ENCODE measurements at regions not wholly inside any gene's neighbourhood (a gene's known extent, or its start where the extent isn't known, plus 50 kb on each side); places are given as distances from the start of the nearest gene placed in this dataset.

GRCh38 chr18:26763446-26764110 lies 101.9 kb downstream of the AQP4 start:
- no peak overlapping the region for H3K4me3 ChIP-seq (ENCODE audit: low read depth, low read length)
- DNase-seq (ENCODE audit: extremely low spot score) = no peak
- no peaks in the 10 kb centered on the region for H3K4me1 ChIP-seq (ENCODE audit: insufficient read depth)
- H3K27ac ChIP-seq (ENCODE audit: low read depth) = no peak overlapping the region
- WGBS = 71% methylated on average over 6 of the region's 6 CpGs
- H3K36me3 ChIP-seq (ENCODE audit: insufficient read depth) = no peaks in the 10 kb centered on the region

GRCh38 chr18:26757263-26758019 lies 108.1 kb downstream of the AQP4 start:
- WGBS = 40% methylated on average over 4 of the region's 4 CpGs
- no peak for DNase-seq (ENCODE audit: extremely low spot score)
- Histone ChIP-seq H3K36me3 (ENCODE audit: insufficient read depth) (no peaks in the 10 kb centered on the region), H3K27ac (ENCODE audit: low read depth) (no peak overlapping the region), H3K4me3 (ENCODE audit: low read depth, low read length) (no peak overlapping the region), H3K4me1 (ENCODE audit: insufficient read depth) (no peaks in the 10 kb centered on the region)

- no peak for DNase-seq (ENCODE audit: extremely low spot score)
- WGBS = 88% methylated on average over 2 of the region's 2 CpGs
- H3K36me3 ChIP-seq (ENCODE audit: insufficient read depth) = no peaks in the 10 kb centered on the region
- H3K27ac ChIP-seq (ENCODE audit: low read depth) = no peak overlapping the region
- no peak overlapping the region for H3K4me3 ChIP-seq (ENCODE audit: low read depth, low read length)
- no peaks in the 10 kb centered on the region for H3K4me1 ChIP-seq (ENCODE audit: insufficient read depth)
These were observed 109.0 kb downstream of the AQP4 start for GRCh38 chr18:26756556-26756955.

GRCh38 chr18:26746826-26747475 lies 118.6 kb downstream of the AQP4 start:
- no peaks in the 10 kb centered on the region for H3K36me3 ChIP-seq (ENCODE audit: insufficient read depth)
- no peak overlapping the region for H3K4me3 ChIP-seq (ENCODE audit: low read depth, low read length)
- no peak for DNase-seq (ENCODE audit: extremely low spot score)
- H3K4me1 ChIP-seq (ENCODE audit: insufficient read depth) = no peaks in the 10 kb centered on the region
- no peak overlapping the region for H3K27ac ChIP-seq (ENCODE audit: low read depth)
- 53% methylated on average over 10 of the region's 10 CpGs for WGBS

- Histone ChIP-seq H3K36me3 (ENCODE audit: insufficient read depth) (no peaks in the 10 kb centered on the region), H3K4me1 (ENCODE audit: insufficient read depth) (no peaks in the 10 kb centered on the region), H3K4me3 (ENCODE audit: low read depth, low read length) (no peak overlapping the region), H3K27ac (ENCODE audit: low read depth) (no peak overlapping the region)
- WGBS = 38% methylated on average over 5 of the region's 5 CpGs
- DNase-seq (ENCODE audit: extremely low spot score) = no peak
These were observed 119.1 kb downstream of the AQP4 start for GRCh38 chr18:26746398-26746797.

- no peaks in the 10 kb centered on the region for H3K36me3 ChIP-seq (ENCODE audit: insufficient read depth)
- no peak overlapping the region for H3K27ac ChIP-seq (ENCODE audit: low read depth)
- DNase-seq (ENCODE audit: extremely low spot score) = no peak
- no peaks in the 10 kb centered on the region for H3K4me1 ChIP-seq (ENCODE audit: insufficient read depth)
- no peak overlapping the region for H3K4me3 ChIP-seq (ENCODE audit: low read depth, low read length)
- WGBS = 66% methylated on average over 6 of the region's 6 CpGs
These were observed 120.0 kb downstream of the AQP4 start for GRCh38 chr18:26745288-26746181.

GRCh38 chr18:26741758-26742157 lies 123.7 kb downstream of the AQP4 start:
- no peak overlapping the region for H3K27ac ChIP-seq (ENCODE audit: low read depth)
- DNase-seq (ENCODE audit: extremely low spot score) = no peak
- no peaks in the 10 kb centered on the region for H3K4me1 ChIP-seq (ENCODE audit: insufficient read depth)
- WGBS = 95% methylated on average over 3 of the region's 3 CpGs
- no peaks in the 10 kb centered on the region for H3K36me3 ChIP-seq (ENCODE audit: insufficient read depth)
- no peak overlapping the region for H3K4me3 ChIP-seq (ENCODE audit: low read depth, low read length)

- H3K4me3 ChIP-seq (ENCODE audit: low read depth, low read length) = no peak overlapping the region
- no peaks in the 10 kb centered on the region for H3K36me3 ChIP-seq (ENCODE audit: insufficient read depth)
- 75% methylated on average over 1 of the region's 1 CpG for WGBS
- no peak for DNase-seq (ENCODE audit: extremely low spot score)
- no peak overlapping the region for H3K27ac ChIP-seq (ENCODE audit: low read depth)
- no peaks in the 10 kb centered on the region for H3K4me1 ChIP-seq (ENCODE audit: insufficient read depth)
These were observed 124.5 kb downstream of the AQP4 start for GRCh38 chr18:26741048-26741447.

- 69% methylated on average over 2 of the region's 2 CpGs for WGBS
These were observed 125.1 kb downstream of the AQP4 start for GRCh38 chr18:26740396-26740795.

GRCh38 chr18:26738706-26739105 lies 126.8 kb downstream of the AQP4 start:
- 90% methylated on average over 3 of the region's 3 CpGs for WGBS
- DNase-seq (ENCODE audit: extremely low spot score) = no peak
- no peaks in the 10 kb centered on the region for H3K4me1 ChIP-seq (ENCODE audit: insufficient read depth)

More at GRCh38 chr18:26740396-26740795, 125.1 kb downstream of the AQP4 start:
- H3K4me1 ChIP-seq (ENCODE audit: insufficient read depth) = no peaks in the 10 kb centered on the region
- H3K36me3 ChIP-seq (ENCODE audit: insufficient read depth) = no peaks in the 10 kb centered on the region
- no peak for DNase-seq (ENCODE audit: extremely low spot score)
- no peak overlapping the region for H3K27ac ChIP-seq (ENCODE audit: low read depth)
- H3K4me3 ChIP-seq (ENCODE audit: low read depth, low read length) = no peak overlapping the region

GRCh38 chr18:26736301-26736700 lies 129.2 kb downstream of the AQP4 start:
- no peaks in the 10 kb centered on the region for H3K36me3 ChIP-seq (ENCODE audit: insufficient read depth)
- no peak for DNase-seq (ENCODE audit: extremely low spot score)
- 94% methylated on average over 1 of the region's 1 CpG for WGBS
- no peak overlapping the region for H3K27ac ChIP-seq (ENCODE audit: low read depth)
- H3K4me1 ChIP-seq (ENCODE audit: insufficient read depth) = no peaks in the 10 kb centered on the region
- no peak overlapping the region for H3K4me3 ChIP-seq (ENCODE audit: low read depth, low read length)

More at GRCh38 chr18:26738706-26739105, 126.8 kb downstream of the AQP4 start:
- no peak overlapping the region for H3K27ac ChIP-seq (ENCODE audit: low read depth)
- H3K4me3 ChIP-seq (ENCODE audit: low read depth, low read length) = no peak overlapping the region
- no peaks in the 10 kb centered on the region for H3K36me3 ChIP-seq (ENCODE audit: insufficient read depth)

- Histone ChIP-seq H3K36me3 (ENCODE audit: insufficient read depth) (no peaks in the 10 kb centered on the region), H3K4me1 (ENCODE audit: insufficient read depth) (no peaks in the 10 kb centered on the region), H3K27ac (ENCODE audit: low read depth) (no peak overlapping the region), H3K4me3 (ENCODE audit: low read depth, low read length) (no peak overlapping the region)
- WGBS = 41% methylated on average over 4 of the region's 4 CpGs
- no peak for DNase-seq (ENCODE audit: extremely low spot score)
These were observed 130.7 kb downstream of the AQP4 start for GRCh38 chr18:26734760-26735159.

- Histone ChIP-seq H3K4me3 (ENCODE audit: low read depth, low read length) (no peak overlapping the region), H3K27ac (ENCODE audit: low read depth) (no peak overlapping the region), H3K4me1 (ENCODE audit: insufficient read depth) (no peaks in the 10 kb centered on the region), H3K36me3 (ENCODE audit: insufficient read depth) (no peaks in the 10 kb centered on the region)
- 72% methylated on average over 2 of the region's 2 CpGs for WGBS
- DNase-seq (ENCODE audit: extremely low spot score) = no peak
These were observed 136.1 kb downstream of the AQP4 start for GRCh38 chr18:26729449-26729848.

All from urinary bladder (tissue), 3 donors.